NCI-H748 treated with DMSO at 0.1 percent for 48 hours (cell line): ENCODE measurements at regions not wholly inside any gene's neighbourhood (a gene's known extent, or its start where the extent isn't known, plus 50 kb on each side); places are given as distances from the start of the nearest gene placed in this dataset.

Experiments
- DNase-seq: peaks from one replicate; lab custom pipeline; 2025; lab: John Stamatoyannopoulos, UW

- DNase-seq: no peak
These were observed 232.3 kb upstream of the PMFBP1 start for GRCh38 chr16:72404299-72404698.

- no peak for DNase-seq
These were observed 229.1 kb upstream of the PMFBP1 start for GRCh38 chr16:72401084-72401361.

- peak; percentile 32 for DNase-seq
These were observed 228.5 kb upstream of the PMFBP1 start for GRCh38 chr16:72400257-72401083.

- no peak for DNase-seq
These were observed 227.9 kb upstream of the PMFBP1 start for GRCh38 chr16:72399811-72400210.

- DNase-seq: no peak
These were observed 225.9 kb upstream of the PMFBP1 start for GRCh38 chr16:72397876-72398275.

- DNase-seq: no peak
These were observed 222.6 kb upstream of the PMFBP1 start for GRCh38 chr16:72394526-72394925.

GRCh38 chr16:72389791-72390190, 217.8 kb upstream of the PMFBP1 start:
- DNase-seq: no peak

- DNase-seq: no peak
These were observed 216.1 kb upstream of the PMFBP1 start for GRCh38 chr16:72388007-72388406.

GRCh38 chr16:72384651-72385050, 212.7 kb upstream of the PMFBP1 start:
- no peak for DNase-seq

GRCh38 chr16:72380283-72380682, 208.3 kb upstream of the PMFBP1 start:
- no peak for DNase-seq

GRCh38 chr16:72373201-72373600, 201.2 kb upstream of the PMFBP1 start:
- no peak for DNase-seq

GRCh38 chr16:72372087-72373045, 200.4 kb upstream of the PMFBP1 start:
- no peak for DNase-seq

GRCh38 chr16:72371307-72372086, 199.5 kb upstream of the PMFBP1 start:
- DNase-seq: peak; percentile 80

- no peak for DNase-seq
These were observed 197.3 kb upstream of the PMFBP1 start for GRCh38 chr16:72369274-72369673.

GRCh38 chr16:72367851-72368250, 195.9 kb upstream of the PMFBP1 start:
- no peak for DNase-seq

- no peak for DNase-seq
These were observed 191.0 kb upstream of the PMFBP1 start for GRCh38 chr16:72362973-72363372.

- no peak for DNase-seq
These were observed 190.5 kb upstream of the PMFBP1 start for GRCh38 chr16:72362476-72362875.

GRCh38 chr16:72357910-72358309, 186.0 kb upstream of the PMFBP1 start:
- DNase-seq: no peak

- no peak for DNase-seq
These were observed 183.6 kb upstream of the PMFBP1 start for GRCh38 chr16:72355561-72355960.

- no peak for DNase-seq
These were observed 177.8 kb upstream of the PMFBP1 start for GRCh38 chr16:72349719-72350118.

GRCh38 chr16:72332926-72333325, 161.0 kb upstream of the PMFBP1 start:
- DNase-seq: no peak

GRCh38 chr16:72324578-72324977, 152.6 kb upstream of the PMFBP1 start:
- no peak for DNase-seq
